ENCODE measurements at regions not wholly inside any gene's neighbourhood (a gene's known extent, or its start where the extent isn't known, plus 50 kb on each side); places are given as distances from the start of the nearest gene placed in this dataset.

GRCh38 chr9:106350777-106351176, 512.2 kb upstream of the ZNF462 start:
- TF ChIP-seq POLR2A (IDR thresholded peaks at IDR 0.05) (no peak), CTCF (IDR thresholded peaks at IDR 0.05) (no peak)

All from lower leg skin (tissue), 3 donors.